IPS-18a (cell line): ENCODE measurements at regions not wholly inside any gene's neighbourhood (a gene's known extent, or its start where the extent isn't known, plus 50 kb on each side); places are given as distances from the start of the nearest gene placed in this dataset.

ENCODE experiments used
- H3K27ac ChIP-seq: one replicate; pipeline ENCODE4 v1.5.1; 2013; ENCODE audit warnings: low read length
- H3K27me3 ChIP-seq: one replicate; pipeline ENCODE4 v1.6.1; 2013; ENCODE audit warnings: mild to moderate bottlenecking, low read length; ENCODE audit not compliant: control insufficient read depth, insufficient read depth
- H3K36me3 ChIP-seq: one replicate; pipeline ENCODE4 v1.6.1; 2013; ENCODE audit warnings: low read depth, low read length; ENCODE audit not compliant: control insufficient read depth
- H3K4me1 ChIP-seq: one replicate; pipeline ENCODE4 v1.6.1; 2013; ENCODE audit warnings: low read depth, low read length; ENCODE audit not compliant: control insufficient read depth
- H3K4me3 ChIP-seq: one replicate; pipeline ENCODE4 v1.5.1; 2013; ENCODE audit warnings: low read length
- H3K9ac ChIP-seq: one replicate; pipeline ENCODE4 v1.6.1; 2013; ENCODE audit warnings: mild to moderate bottlenecking, low read length, moderate library complexity
- H3K9me3 ChIP-seq: one replicate; pipeline ENCODE4 v1.6.1; 2013; ENCODE audit warnings: low read depth, low read length; ENCODE audit not compliant: control insufficient read depth

GRCh38 chr13:72444999-72445398 is 282.4 kb downstream of the MZT1 start:
- Histone ChIP-seq H3K9ac (no peak overlapping the region), H3K27ac (no peak overlapping the region), H3K4me3 (no peak overlapping the region), H3K27me3 (no peaks in the 10 kb centered on the region), H3K9me3 (no peaks in the 10 kb centered on the region), H3K36me3 (no peaks in the 10 kb centered on the region), H3K4me1 (no peaks in the 10 kb centered on the region)

GRCh38 chr13:72437458-72437857 is 290.0 kb downstream of the MZT1 start:
- Histone ChIP-seq H3K36me3 (no peaks in the 10 kb centered on the region), H3K27ac (no peak overlapping the region), H3K4me1 (peaks cover under 1% of the 10 kb centered on the region), H3K4me3 (no peak overlapping the region), H3K9ac (no peak overlapping the region), H3K27me3 (no peaks in the 10 kb centered on the region), H3K9me3 (no peaks in the 10 kb centered on the region)

- Histone ChIP-seq H3K27me3 (no peaks in the 10 kb centered on the region), H3K9me3 (no peaks in the 10 kb centered on the region), H3K4me1 (peaks cover 18% of the 10 kb centered on the region), H3K36me3 (no peaks in the 10 kb centered on the region), H3K27ac (no peak overlapping the region), H3K4me3 (no peak overlapping the region), H3K9ac (no peak overlapping the region)
Measured at GRCh38 chr13:72435251-72435650, 292.2 kb downstream of the MZT1 start.

- no peaks in the 10 kb centered on the region for H3K27me3 ChIP-seq
- peaks cover 18% of the 10 kb centered on the region for H3K4me1 ChIP-seq
- H3K27ac ChIP-seq: no peak overlapping the region
- no peaks in the 10 kb centered on the region for H3K36me3 ChIP-seq
- H3K9me3 ChIP-seq: no peaks in the 10 kb centered on the region
- H3K4me3 ChIP-seq: peak overlapping the region; percentile 22
- H3K9ac ChIP-seq: no peak overlapping the region
Measured at GRCh38 chr13:72431981-72432682, 295.3 kb downstream of the MZT1 start.

- Histone ChIP-seq H3K27me3 (no peaks in the 10 kb centered on the region), H3K9me3 (no peaks in the 10 kb centered on the region), H3K9ac (no peak overlapping the region), H3K36me3 (no peaks in the 10 kb centered on the region), H3K4me1 (peaks cover 18% of the 10 kb centered on the region), H3K27ac (no peak overlapping the region), H3K4me3 (no peak overlapping the region)
Measured at GRCh38 chr13:72430923-72431322, 296.5 kb downstream of the MZT1 start.

GRCh38 chr13:72427757-72428528 is 299.5 kb downstream of the MZT1 start:
- Histone ChIP-seq H3K9ac (no peak overlapping the region), H3K4me3 (no peak overlapping the region), H3K27me3 (no peaks in the 10 kb centered on the region), H3K27ac (no peak overlapping the region), H3K4me1 (peaks cover 18% of the 10 kb centered on the region), H3K36me3 (no peaks in the 10 kb centered on the region), H3K9me3 (no peaks in the 10 kb centered on the region)

GRCh38 chr13:72424059-72424458 is 303.4 kb downstream of the MZT1 start:
- no peak overlapping the region for H3K4me3 ChIP-seq
- no peak overlapping the region for H3K27ac ChIP-seq
- no peaks in the 10 kb centered on the region for H3K9me3 ChIP-seq
- H3K9ac ChIP-seq: no peak overlapping the region
- no peaks in the 10 kb centered on the region for H3K36me3 ChIP-seq
- no peaks in the 10 kb centered on the region for H3K4me1 ChIP-seq
- H3K27me3 ChIP-seq: no peaks in the 10 kb centered on the region

GRCh38 chr13:72415817-72416216 is 311.6 kb downstream of the MZT1 start:
- H3K27ac ChIP-seq: no peak overlapping the region
- H3K9ac ChIP-seq: no peak overlapping the region
- no peaks in the 10 kb centered on the region for H3K4me1 ChIP-seq
- H3K27me3 ChIP-seq: no peaks in the 10 kb centered on the region
- H3K9me3 ChIP-seq: no peaks in the 10 kb centered on the region
- H3K36me3 ChIP-seq: no peaks in the 10 kb centered on the region
- H3K4me3 ChIP-seq: no peak overlapping the region

- Histone ChIP-seq H3K9ac (no peak overlapping the region), H3K4me3 (no peak overlapping the region), H3K9me3 (no peaks in the 10 kb centered on the region), H3K27ac (no peak overlapping the region), H3K36me3 (no peaks in the 10 kb centered on the region), H3K27me3 (no peaks in the 10 kb centered on the region), H3K4me1 (no peaks in the 10 kb centered on the region)
Measured at GRCh38 chr13:72412481-72412880, 314.9 kb downstream of the MZT1 start.

GRCh38 chr13:72405441-72405840 is 322.0 kb downstream of the MZT1 start:
- no peaks in the 10 kb centered on the region for H3K27me3 ChIP-seq

GRCh38 chr13:72403396-72404010 is 323.9 kb downstream of the MZT1 start:
- H3K9me3 ChIP-seq: no peaks in the 10 kb centered on the region
- H3K9ac ChIP-seq: no peak overlapping the region
- H3K36me3 ChIP-seq: no peaks in the 10 kb centered on the region
- H3K4me1 ChIP-seq: no peaks in the 10 kb centered on the region
- H3K27me3 ChIP-seq: no peaks in the 10 kb centered on the region
- H3K4me3 ChIP-seq: no peak overlapping the region
- no peak overlapping the region for H3K27ac ChIP-seq

More at GRCh38 chr13:72405441-72405840, 322.0 kb downstream of the MZT1 start:
- no peak overlapping the region for H3K9ac ChIP-seq
- H3K4me1 ChIP-seq: no peaks in the 10 kb centered on the region
- no peak overlapping the region for H3K27ac ChIP-seq
- no peaks in the 10 kb centered on the region for H3K36me3 ChIP-seq
- no peak overlapping the region for H3K4me3 ChIP-seq
- H3K9me3 ChIP-seq: no peaks in the 10 kb centered on the region
